Fibroblast of lung (primary cell): ENCODE measurements at regions not wholly inside any gene's neighbourhood (a gene's known extent, or its start where the extent isn't known, plus 50 kb on each side); places are given as distances from the start of the nearest gene placed in this dataset.
"Not testable (repeated sequence)": the region's sequence is repeated elsewhere in the genome, so short reads cannot be mapped to it uniquely, and the experiment has no call there.

Source experiments
- DNase-seq, 2 donors: peaks; one replicate each; pipeline versions ENCODE4 v3.0.0 to v3.0.0-alpha.2; 2010; ENCODE audit warnings: low read depth in 2 of 2
- H2AFZ ChIP-seq: 2 replicates; pipeline ENCODE4 v1.5.1; 2012; ENCODE audit warnings: low read length, control low read depth, inconsistent platforms
- H3K27ac ChIP-seq: 2 replicates; pipeline ENCODE4 v1.5.1; 2011; ENCODE audit warnings: low read length, control low read depth; ENCODE audit not compliant: insufficient read depth
- H3K27me3 ChIP-seq: 2 replicates; pipeline ENCODE4 v1.5.1; 2011; ENCODE audit warnings: mild to moderate bottlenecking, low read length; ENCODE audit not compliant: control insufficient read depth, insufficient read depth
- H3K36me3 ChIP-seq: 2 replicates; pipeline ENCODE4 v1.5.1; 2011; ENCODE audit warnings: low read length; ENCODE audit not compliant: control insufficient read depth, insufficient read depth
- H3K4me1 ChIP-seq: 2 replicates; pipeline ENCODE4 v1.5.1; 2011; ENCODE audit warnings: low read length; ENCODE audit not compliant: control insufficient read depth, insufficient read depth; ENCODE audit errors: extremely low read depth
- H3K4me2 ChIP-seq: 2 replicates; pipeline ENCODE4 v1.5.1; 2011; ENCODE audit warnings: low read length, control low read depth; ENCODE audit not compliant: insufficient read depth; ENCODE audit errors: extremely low read depth
- H3K4me3 ChIP-seq, 4 experiments: fragments of 200-600 bp in 1 of 4; sonication (generic) in 1 of 4; replicated peaks in 1 of 4; 2 replicates each; pipeline ENCODE4 v1.5.1; 2011 to 2016; ENCODE audit warnings: low read length in 4 of 4, low read depth in 3 of 4, mild to moderate bottlenecking in 3 of 4, control low read depth in 2 of 4, inconsistent platforms in 1 of 4, mixed read lengths in 1 of 4; ENCODE audit not compliant: insufficient read depth in 1 of 4; ENCODE audit errors: control extremely low read depth in 1 of 4
- H3K79me2 ChIP-seq: 2 replicates; pipeline ENCODE4 v1.5.1; 2012; ENCODE audit warnings: mild to moderate bottlenecking, low read length, inconsistent platforms; ENCODE audit not compliant: control insufficient read depth, insufficient read depth
- H3K9ac ChIP-seq: 2 replicates; pipeline ENCODE4 v1.5.1; 2011; ENCODE audit warnings: mild to moderate bottlenecking, low read length, control low read depth; ENCODE audit not compliant: insufficient read depth
- H3K9me3 ChIP-seq: 2 replicates; pipeline ENCODE4 v1.5.1; 2012; ENCODE audit warnings: low read depth, low read length; ENCODE audit not compliant: control insufficient read depth, insufficient read depth
- H4K20me1 ChIP-seq: 2 replicates; pipeline ENCODE4 v1.5.1; 2011; ENCODE audit warnings: low read length; ENCODE audit not compliant: control insufficient read depth, insufficient read depth; ENCODE audit errors: extremely low read depth
- CTCF ChIP-seq, 2 donors: IDR thresholded peaks in 1 of 2; conservative IDR thresholded peaks in 1 of 2; 1 replicate in 1 of 2; 2 replicates in 1 of 2; pipeline ENCODE4 v1.5.1; 2011 to 2012; ENCODE audit warnings: low read length in 2 of 2, control low read depth in 1 of 2, inconsistent platforms in 1 of 2, low read depth in 1 of 2, mild to moderate bottlenecking in 1 of 2
- EZH2 ChIP-seq: IDR thresholded peaks from 2 replicates; pipeline ENCODE4 v1.5.1; 2012; ENCODE audit warnings: low read length, control low read depth, mild to moderate bottlenecking; ENCODE audit errors: missing control alignments

- Histone ChIP-seq H3K27me3 (no peaks in the 10 kb centered on the region), H2AFZ (no peak overlapping the region), H4K20me1 (no peaks in the 10 kb centered on the region), H3K4me2 (peak overlapping the region; percentile 4), H3K4me1 (no peaks in the 10 kb centered on the region), H3K79me2 (peaks cover 33% of the 10 kb centered on the region), H3K9me3 (no peaks in the 10 kb centered on the region), H3K4me3 (no peak overlapping the region), H3K27ac (no peak overlapping the region), H3K9ac (no peak overlapping the region), H3K36me3 (no peaks in the 10 kb centered on the region)
- TF ChIP-seq CTCF (conservative IDR thresholded peaks at IDR 0.05 in 1 of 2, IDR thresholded peaks at IDR 0.05 in 1 of 2; ENCODE audit: low read depth in 1 of 2, low read length in 2 of 2) (no peak), EZH2 (no peak)
- DNase-seq: peak; percentile 68 to 69
These were observed 95.4 kb downstream of the HAUS1 start for GRCh38 chr18:46199515-46200147.

GRCh38 chr18:46200178-46201055, 96.2 kb downstream of the HAUS1 start:
- not testable (repeated sequence) for H4K20me1 ChIP-seq

GRCh38 chr18:46204143-46204542, 100.0 kb downstream of the HAUS1 start:
- TF ChIP-seq EZH2: no peak
- no peak for TF ChIP-seq CTCF (conservative IDR thresholded peaks at IDR 0.05 in 1 of 2, IDR thresholded peaks at IDR 0.05 in 1 of 2; ENCODE audit: low read depth in 1 of 2, low read length in 2 of 2)
- Histone ChIP-seq H3K4me1 (no peaks in the 10 kb centered on the region), H3K4me2 (no peak overlapping the region), H3K79me2 (peaks cover 30% of the 10 kb centered on the region), H2AFZ (no peak overlapping the region), H4K20me1 (no peaks in the 10 kb centered on the region), H3K4me3 (no peak overlapping the region), H3K27me3 (no peaks in the 10 kb centered on the region), H3K27ac (no peak overlapping the region), H3K36me3 (no peaks in the 10 kb centered on the region), H3K9me3 (no peaks in the 10 kb centered on the region), H3K9ac (no peak overlapping the region)
- DNase-seq: no peak

More at GRCh38 chr18:46200178-46201055, 96.2 kb downstream of the HAUS1 start:
- not testable (repeated sequence) for DNase-seq, H3K36me3 ChIP-seq, H3K9ac ChIP-seq, H3K27ac ChIP-seq, H3K4me1 ChIP-seq, H3K9me3 ChIP-seq, H3K4me3 ChIP-seq, H3K27me3 ChIP-seq, H3K4me2 ChIP-seq, H2AFZ ChIP-seq
- H3K79me2 ChIP-seq: peaks cover 33% of the 10 kb centered on the region
